22Rv1 (cell line): ENCODE measurements at regions not wholly inside any gene's neighbourhood (a gene's known extent, or its start where the extent isn't known, plus 50 kb on each side); places are given as distances from the start of the nearest gene placed in this dataset.

ENCODE experiments used
- H3K27ac ChIP-seq: fragments of 450-650 bp; 2 replicates; pipeline ENCODE4 v1.5.1; 2017
- ZFX ChIP-seq: fragments of 450-650 bp; IDR thresholded peaks from 2 replicates; pipeline ENCODE4 v1.6.1; 2017; ENCODE audit warnings: antibody characterized with exemption, borderline replicate concordance
- TF ChIP-seq, protein P1 (sequence below): fragments of 450-650 bp; IDR thresholded peaks from 2 replicates; pipeline ENCODE4 v1.5.1; 2017; ENCODE audit warnings: mild to moderate bottlenecking

DNA sequence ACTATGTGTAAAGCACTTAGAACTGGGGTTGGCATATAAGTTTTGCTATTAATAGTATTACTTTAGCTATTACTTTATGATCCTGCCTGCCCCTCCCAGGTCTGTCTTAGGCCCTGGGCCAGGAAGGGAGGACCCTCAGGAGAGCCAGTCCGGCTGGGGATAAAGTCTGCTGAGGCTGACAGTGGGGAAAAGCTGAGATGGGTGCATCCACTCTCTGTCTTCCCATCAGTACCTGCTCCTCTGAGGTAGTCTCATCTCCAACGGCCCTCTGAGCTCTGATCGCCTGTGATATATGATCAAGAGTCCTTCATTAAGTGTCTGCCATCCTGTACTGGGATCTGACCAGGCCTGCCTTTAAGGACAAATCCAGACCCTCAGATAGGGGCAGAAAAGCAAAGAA is 156.5 kb upstream of the PJA1 start:
- H3K27ac ChIP-seq: no peak overlapping the region
- TF ChIP-seq, protein P1, sequence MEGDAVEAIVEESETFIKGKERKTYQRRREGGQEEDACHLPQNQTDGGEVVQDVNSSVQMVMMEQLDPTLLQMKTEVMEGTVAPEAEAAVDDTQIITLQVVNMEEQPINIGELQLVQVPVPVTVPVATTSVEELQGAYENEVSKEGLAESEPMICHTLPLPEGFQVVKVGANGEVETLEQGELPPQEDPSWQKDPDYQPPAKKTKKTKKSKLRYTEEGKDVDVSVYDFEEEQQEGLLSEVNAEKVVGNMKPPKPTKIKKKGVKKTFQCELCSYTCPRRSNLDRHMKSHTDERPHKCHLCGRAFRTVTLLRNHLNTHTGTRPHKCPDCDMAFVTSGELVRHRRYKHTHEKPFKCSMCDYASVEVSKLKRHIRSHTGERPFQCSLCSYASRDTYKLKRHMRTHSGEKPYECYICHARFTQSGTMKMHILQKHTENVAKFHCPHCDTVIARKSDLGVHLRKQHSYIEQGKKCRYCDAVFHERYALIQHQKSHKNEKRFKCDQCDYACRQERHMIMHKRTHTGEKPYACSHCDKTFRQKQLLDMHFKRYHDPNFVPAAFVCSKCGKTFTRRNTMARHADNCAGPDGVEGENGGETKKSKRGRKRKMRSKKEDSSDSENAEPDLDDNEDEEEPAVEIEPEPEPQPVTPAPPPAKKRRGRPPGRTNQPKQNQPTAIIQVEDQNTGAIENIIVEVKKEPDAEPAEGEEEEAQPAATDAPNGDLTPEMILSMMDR: no peak
- TF ChIP-seq ZFX: no peak

DNA sequence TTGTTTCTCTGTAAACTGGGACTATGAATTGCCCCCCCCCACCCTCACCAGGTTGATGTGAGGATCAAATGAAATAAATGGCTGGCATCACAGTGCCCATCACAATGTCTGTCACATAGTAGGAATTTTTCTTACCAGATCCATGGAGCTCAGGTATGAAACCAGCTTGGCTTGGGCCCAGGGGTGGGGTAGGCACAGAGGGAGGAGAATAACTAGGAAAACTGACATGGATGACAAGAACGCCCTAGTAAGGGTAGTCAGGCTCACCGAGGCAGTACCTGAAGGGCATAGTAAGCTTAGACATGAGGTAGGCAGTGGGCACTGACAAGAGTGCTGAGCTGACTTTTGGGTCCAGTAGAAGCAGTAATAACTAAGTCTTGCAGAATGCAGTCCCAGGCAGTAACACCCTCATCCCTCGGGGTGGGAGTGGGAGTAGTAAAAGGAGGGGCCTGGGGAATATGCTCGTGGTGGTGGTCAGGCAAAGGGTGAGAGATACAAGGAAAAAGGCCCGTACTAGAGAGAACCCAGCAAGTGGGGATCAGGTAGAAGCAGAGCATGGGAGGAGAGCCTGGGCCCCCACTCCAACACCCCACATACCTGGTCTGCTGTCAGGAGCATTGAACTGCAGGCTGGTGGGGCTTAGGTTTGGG is 155.9 kb upstream of the PJA1 start:
- no peak overlapping the region for H3K27ac ChIP-seq
- TF ChIP-seq ZFX: no peak
- TF ChIP-seq, protein P1: no peak

GRCh38 chrX:69320116-69320515 is 154.9 kb upstream of the PJA1 start:
- no peak overlapping the region for H3K27ac ChIP-seq
- TF ChIP-seq, protein P1: no peak
- no peak for TF ChIP-seq ZFX

DNA sequence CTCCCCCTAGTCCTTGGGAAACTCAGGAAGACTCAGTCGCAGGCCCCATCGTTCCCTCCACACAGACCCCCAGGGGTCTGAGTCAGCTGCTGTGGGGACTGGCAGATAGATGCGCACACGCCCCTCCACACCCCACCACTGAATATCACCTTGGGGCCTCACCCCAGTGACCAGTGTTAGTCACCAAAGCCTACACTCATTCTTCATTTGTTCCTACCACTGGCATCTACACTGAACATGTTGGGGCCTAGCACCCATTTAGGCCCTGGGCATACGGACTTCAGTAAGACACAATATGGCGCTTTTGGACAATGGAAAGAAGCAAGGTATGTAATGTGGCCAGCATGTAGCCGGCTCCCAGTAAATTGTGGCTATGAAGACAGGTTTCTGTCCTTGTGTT is 154.1 kb upstream of the PJA1 start:
- H3K27ac ChIP-seq: no peak overlapping the region
- TF ChIP-seq, protein P1: no peak
- no peak for TF ChIP-seq ZFX

DNA sequence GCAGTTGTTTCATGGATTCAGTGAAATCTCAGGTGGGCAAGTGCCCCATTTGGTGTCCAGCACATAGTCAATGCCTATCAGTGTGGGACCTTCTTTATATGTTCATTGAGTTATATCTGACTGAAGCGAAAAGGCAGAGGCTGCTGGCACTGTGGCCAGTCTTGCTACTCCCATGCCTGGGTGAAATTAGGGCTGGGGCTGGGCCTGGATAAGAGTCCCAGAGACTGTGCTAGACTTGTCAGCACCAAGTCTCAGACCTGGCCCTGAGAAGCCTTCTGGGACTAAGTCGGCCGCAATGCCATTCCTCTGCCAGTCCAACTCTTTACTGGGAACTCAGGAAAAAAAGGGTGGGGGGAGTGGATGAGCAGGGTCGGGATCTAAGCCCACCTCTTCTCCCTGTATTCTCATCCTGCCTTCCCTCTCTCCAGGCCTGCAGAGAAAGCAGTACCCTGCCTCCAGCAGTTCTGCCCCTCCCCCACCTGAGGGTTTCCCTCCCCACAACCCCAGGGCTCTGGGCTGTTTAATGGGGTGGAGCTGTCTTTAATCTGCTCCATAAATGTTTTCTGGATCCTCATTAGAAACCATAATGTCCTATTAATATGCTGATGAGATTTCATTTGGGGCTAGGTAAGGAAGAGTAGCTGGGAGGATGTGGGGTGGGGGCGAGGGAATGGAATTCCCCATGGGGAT is 153.5 kb upstream of the PJA1 start:
- no peak overlapping the region for H3K27ac ChIP-seq
- TF ChIP-seq, protein P1: no peak
- TF ChIP-seq ZFX: no peak

DNA sequence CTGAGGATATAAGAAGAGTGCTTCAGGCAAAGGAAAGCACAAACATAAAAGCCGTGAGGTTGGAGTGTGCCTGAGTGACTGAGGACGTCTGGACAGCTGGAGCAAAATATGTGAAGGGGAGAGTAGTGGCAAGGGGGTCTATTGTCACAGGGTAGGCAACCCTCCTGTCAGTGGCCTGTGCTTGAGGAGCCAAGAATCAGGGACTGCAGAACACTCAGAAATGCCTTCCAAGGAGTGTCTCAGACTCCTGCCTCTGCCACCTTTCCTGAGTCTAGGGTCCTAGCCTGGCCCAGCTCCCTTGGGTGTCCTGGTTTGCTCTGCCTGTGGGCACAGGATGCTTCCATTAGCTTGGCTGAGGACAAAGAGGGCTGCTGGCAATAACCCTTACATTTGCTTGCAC is 152.5 kb upstream of the PJA1 start:
- TF ChIP-seq ZFX: no peak
- TF ChIP-seq, protein P1: no peak
- H3K27ac ChIP-seq: no peak overlapping the region
